ENCODE measurements at regions not wholly inside any gene's neighbourhood (a gene's known extent, or its start where the extent isn't known, plus 50 kb on each side); places are given as distances from the start of the nearest gene placed in this dataset.

DNA sequence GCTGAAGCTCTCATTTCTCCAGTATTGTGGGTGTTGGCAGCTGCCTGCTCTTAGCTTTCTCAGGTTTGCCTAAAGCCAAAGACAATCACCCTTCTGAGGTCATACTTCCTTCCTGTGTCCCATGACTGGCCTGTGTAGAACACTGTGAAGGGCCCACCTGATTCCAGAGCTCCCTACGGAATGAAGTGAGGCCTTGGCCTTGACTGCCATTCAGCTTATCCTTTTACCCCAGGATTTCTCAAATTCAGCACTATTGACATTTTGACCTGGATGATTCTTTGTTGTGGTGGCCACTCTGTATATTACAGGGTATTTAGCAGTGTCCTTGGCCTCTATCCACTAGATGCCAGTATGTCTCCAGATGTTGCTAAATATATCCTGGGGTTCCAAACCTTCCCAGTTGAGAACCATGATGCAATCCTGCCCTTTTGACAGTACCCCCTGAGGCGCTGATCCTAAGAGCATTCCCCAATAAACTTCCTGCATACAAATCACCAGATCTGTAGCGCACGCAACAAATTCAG, 112.3 kb upstream of the KRR1 start:
- Histone ChIP-seq H4K20me1 (ENCODE audit: insufficient read depth) (no peaks in the 10 kb centered on the region), H3K9me2 (no peaks in the 10 kb centered on the region), H3K9me3 (no peaks in the 10 kb centered on the region), H3K9ac (no peak overlapping the region), H3K27ac (ENCODE audit: low read depth in 2 of 2, low read length in 1 of 2) (no peak overlapping the region), H3K4me2 (no peak overlapping the region), H3K4me3 (ENCODE audit: low read depth in 2 of 2, low read length in 1 of 2) (no peak overlapping the region), H3K4me1 (ENCODE audit: control insufficient read depth in 1 of 2, insufficient read depth in 2 of 2, low read depth in 1 of 2, low read length in 1 of 2) (peaks cover 0 to 5% of the 10 kb centered on the region in 2 experiments; a peak in 1 of 4 replicates), H3K27me3 (ENCODE audit: insufficient read depth) (no peaks in the 10 kb centered on the region), H3F3A (replicated peaks; ENCODE audit: insufficient read depth) (no peaks in the 10 kb centered on the region), H2AFZ (ENCODE audit: low read depth) (peak overlapping the region; percentile 64; the same call in 1 of the 2 replicates), H3K36me3 (replicated peaks in 1 of 2; ENCODE audit: control insufficient read depth in 1 of 2, insufficient read depth in 2 of 2, low read length in 1 of 2) (no peaks in the 10 kb centered on the region), H3K79me2 (ENCODE audit: insufficient read depth) (no peaks in the 10 kb centered on the region)
- ChIA-PET CTCF (interaction anchor here (0.6 to 3.3 kb wide), 23 partner anchors 10 to 963 kb away, joined by 3 to 14 read pairs (median 4); partner anchors contain the start of genes BBS10 and PHLDA1), POLR2A (no interaction called here)
- WGBS (ENCODE audit: low lambda C conversion rate): 62% methylated on average over 4 of the region's 4 CpGs
- TF ChIP-seq SMC3 (IDR thresholded peaks at IDR 0.05; ENCODE audit: low read depth, low read length) (peak; percentile 62), TCF12 (IDR thresholded peaks at IDR 0.05) (no peak), RXRA (IDR thresholded peaks at IDR 0.05; ENCODE audit: borderline replicate concordance, low read depth) (no peak), MXI1 (IDR thresholded peaks at IDR 0.05; ENCODE audit: low read depth, low read length) (no peak), RFX5 (IDR thresholded peaks at IDR 0.05; ENCODE audit: low read length) (no peak), RAD21 (IDR thresholded peaks at IDR 0.05; ENCODE audit: low read length) (peak; percentile 77)
- TF ChIP-seq, protein P1, sequence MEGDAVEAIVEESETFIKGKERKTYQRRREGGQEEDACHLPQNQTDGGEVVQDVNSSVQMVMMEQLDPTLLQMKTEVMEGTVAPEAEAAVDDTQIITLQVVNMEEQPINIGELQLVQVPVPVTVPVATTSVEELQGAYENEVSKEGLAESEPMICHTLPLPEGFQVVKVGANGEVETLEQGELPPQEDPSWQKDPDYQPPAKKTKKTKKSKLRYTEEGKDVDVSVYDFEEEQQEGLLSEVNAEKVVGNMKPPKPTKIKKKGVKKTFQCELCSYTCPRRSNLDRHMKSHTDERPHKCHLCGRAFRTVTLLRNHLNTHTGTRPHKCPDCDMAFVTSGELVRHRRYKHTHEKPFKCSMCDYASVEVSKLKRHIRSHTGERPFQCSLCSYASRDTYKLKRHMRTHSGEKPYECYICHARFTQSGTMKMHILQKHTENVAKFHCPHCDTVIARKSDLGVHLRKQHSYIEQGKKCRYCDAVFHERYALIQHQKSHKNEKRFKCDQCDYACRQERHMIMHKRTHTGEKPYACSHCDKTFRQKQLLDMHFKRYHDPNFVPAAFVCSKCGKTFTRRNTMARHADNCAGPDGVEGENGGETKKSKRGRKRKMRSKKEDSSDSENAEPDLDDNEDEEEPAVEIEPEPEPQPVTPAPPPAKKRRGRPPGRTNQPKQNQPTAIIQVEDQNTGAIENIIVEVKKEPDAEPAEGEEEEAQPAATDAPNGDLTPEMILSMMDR (IDR thresholded peaks at IDR 0.05): peak; percentile 53
- TF ChIP-seq, protein P2, sequence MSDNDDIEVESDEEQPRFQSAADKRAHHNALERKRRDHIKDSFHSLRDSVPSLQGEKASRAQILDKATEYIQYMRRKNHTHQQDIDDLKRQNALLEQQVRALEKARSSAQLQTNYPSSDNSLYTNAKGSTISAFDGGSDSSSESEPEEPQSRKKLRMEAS (IDR thresholded peaks at IDR 0.05; ENCODE audit: low read depth): no peak
- TF ChIP-seq, protein P3, sequence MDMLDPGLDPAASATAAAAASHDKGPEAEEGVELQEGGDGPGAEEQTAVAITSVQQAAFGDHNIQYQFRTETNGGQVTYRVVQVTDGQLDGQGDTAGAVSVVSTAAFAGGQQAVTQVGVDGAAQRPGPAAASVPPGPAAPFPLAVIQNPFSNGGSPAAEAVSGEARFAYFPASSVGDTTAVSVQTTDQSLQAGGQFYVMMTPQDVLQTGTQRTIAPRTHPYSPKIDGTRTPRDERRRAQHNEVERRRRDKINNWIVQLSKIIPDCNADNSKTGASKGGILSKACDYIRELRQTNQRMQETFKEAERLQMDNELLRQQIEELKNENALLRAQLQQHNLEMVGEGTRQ (IDR thresholded peaks at IDR 0.05; ENCODE audit: borderline replicate concordance, low read depth, low read length): no peak
- peak; percentile 15 for DNase-seq

DNA sequence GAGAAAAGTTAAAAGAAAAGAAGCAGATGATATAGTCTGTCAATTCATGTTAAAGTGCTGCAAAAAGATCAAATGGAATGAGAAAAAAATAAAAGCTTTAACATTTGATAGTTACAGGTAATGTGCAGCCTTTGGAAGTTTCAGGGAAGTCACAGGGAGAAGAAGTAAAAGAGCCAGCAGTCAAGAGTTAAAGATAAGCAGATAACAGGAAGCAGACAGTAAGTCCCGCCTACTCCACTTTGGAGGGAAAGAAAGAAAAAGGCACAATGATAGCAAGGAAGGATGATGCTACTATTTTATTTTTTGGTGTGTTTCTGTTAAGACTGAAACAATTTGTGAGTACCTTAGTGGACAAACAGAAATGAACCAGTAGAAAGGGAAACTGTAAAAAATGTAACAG, 111.1 kb upstream of the KRR1 start:
- 96% methylated on average over 1 of the region's 1 CpG for WGBS (ENCODE audit: low lambda C conversion rate)
- POLR2A ChIA-PET: no interaction called here
- CTCF ChIA-PET: interaction anchor here (1.2 to 3.3 kb wide), 3 partner anchors 17 to 415 kb away, joined by 9 to 14 read pairs (median 13); no protein-coding TSS in a partner anchor

More for the DNA sequence above, 111.1 kb upstream of the KRR1 start:
- TF ChIP-seq, protein P4, sequence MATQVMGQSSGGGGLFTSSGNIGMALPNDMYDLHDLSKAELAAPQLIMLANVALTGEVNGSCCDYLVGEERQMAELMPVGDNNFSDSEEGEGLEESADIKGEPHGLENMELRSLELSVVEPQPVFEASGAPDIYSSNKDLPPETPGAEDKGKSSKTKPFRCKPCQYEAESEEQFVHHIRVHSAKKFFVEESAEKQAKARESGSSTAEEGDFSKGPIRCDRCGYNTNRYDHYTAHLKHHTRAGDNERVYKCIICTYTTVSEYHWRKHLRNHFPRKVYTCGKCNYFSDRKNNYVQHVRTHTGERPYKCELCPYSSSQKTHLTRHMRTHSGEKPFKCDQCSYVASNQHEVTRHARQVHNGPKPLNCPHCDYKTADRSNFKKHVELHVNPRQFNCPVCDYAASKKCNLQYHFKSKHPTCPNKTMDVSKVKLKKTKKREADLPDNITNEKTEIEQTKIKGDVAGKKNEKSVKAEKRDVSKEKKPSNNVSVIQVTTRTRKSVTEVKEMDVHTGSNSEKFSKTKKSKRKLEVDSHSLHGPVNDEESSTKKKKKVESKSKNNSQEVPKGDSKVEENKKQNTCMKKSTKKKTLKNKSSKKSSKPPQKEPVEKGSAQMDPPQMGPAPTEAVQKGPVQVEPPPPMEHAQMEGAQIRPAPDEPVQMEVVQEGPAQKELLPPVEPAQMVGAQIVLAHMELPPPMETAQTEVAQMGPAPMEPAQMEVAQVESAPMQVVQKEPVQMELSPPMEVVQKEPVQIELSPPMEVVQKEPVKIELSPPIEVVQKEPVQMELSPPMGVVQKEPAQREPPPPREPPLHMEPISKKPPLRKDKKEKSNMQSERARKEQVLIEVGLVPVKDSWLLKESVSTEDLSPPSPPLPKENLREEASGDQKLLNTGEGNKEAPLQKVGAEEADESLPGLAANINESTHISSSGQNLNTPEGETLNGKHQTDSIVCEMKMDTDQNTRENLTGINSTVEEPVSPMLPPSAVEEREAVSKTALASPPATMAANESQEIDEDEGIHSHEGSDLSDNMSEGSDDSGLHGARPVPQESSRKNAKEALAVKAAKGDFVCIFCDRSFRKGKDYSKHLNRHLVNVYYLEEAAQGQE (IDR thresholded peaks at IDR 0.05; ENCODE audit: low read depth, low read length): no peak
- TF ChIP-seq, protein P5, sequence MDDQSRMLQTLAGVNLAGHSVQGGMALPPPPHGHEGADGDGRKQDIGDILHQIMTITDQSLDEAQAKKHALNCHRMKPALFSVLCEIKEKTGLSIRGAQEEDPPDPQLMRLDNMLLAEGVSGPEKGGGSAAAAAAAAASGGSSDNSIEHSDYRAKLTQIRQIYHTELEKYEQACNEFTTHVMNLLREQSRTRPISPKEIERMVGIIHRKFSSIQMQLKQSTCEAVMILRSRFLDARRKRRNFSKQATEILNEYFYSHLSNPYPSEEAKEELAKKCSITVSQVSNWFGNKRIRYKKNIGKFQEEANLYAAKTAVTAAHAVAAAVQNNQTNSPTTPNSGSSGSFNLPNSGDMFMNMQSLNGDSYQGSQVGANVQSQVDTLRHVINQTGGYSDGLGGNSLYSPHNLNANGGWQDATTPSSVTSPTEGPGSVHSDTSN (IDR thresholded peaks at IDR 0.05): no peak
- TF ChIP-seq EP300 (IDR thresholded peaks at IDR 0.05; ENCODE audit: borderline replicate concordance in 1 of 2, low read depth in 1 of 2, low read length in 1 of 2) (no peak), ELF1 (IDR thresholded peaks at IDR 0.05) (no peak)
- TF ChIP-seq, protein P6, sequence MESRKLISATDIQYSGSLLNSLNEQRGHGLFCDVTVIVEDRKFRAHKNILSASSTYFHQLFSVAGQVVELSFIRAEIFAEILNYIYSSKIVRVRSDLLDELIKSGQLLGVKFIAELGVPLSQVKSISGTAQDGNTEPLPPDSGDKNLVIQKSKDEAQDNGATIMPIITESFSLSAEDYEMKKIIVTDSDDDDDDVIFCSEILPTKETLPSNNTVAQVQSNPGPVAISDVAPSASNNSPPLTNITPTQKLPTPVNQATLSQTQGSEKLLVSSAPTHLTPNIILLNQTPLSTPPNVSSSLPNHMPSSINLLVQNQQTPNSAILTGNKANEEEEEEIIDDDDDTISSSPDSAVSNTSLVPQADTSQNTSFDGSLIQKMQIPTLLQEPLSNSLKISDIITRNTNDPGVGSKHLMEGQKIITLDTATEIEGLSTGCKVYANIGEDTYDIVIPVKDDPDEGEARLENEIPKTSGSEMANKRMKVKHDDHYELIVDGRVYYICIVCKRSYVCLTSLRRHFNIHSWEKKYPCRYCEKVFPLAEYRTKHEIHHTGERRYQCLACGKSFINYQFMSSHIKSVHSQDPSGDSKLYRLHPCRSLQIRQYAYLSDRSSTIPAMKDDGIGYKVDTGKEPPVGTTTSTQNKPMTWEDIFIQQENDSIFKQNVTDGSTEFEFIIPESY (IDR thresholded peaks at IDR 0.05; ENCODE audit: borderline replicate concordance, low read depth): no peak
- no peaks in the 10 kb centered on the region for H3K9me3 ChIP-seq
- no peaks in the 10 kb centered on the region for H4K20me1 ChIP-seq (ENCODE audit: insufficient read depth)
- H3K9ac ChIP-seq: no peak overlapping the region
- no peak overlapping the region for H2AFZ ChIP-seq (ENCODE audit: low read depth)
- H3K36me3 ChIP-seq (replicated peaks in 1 of 2; ENCODE audit: control insufficient read depth in 1 of 2, insufficient read depth in 2 of 2, low read length in 1 of 2): no peaks in the 10 kb centered on the region
- H3K27me3 ChIP-seq (ENCODE audit: insufficient read depth): no peaks in the 10 kb centered on the region
- no peaks in the 10 kb centered on the region for H3K9me2 ChIP-seq
- H3K4me1 ChIP-seq (ENCODE audit: control insufficient read depth in 1 of 2, insufficient read depth in 2 of 2, low read depth in 1 of 2, low read length in 1 of 2): peaks cover 0 to 5% of the 10 kb centered on the region in 2 experiments; a peak in 1 of 4 replicates
- no peak for DNase-seq
- H3K4me2 ChIP-seq: no peak overlapping the region
- H3K4me3 ChIP-seq (ENCODE audit: low read depth in 2 of 2, low read length in 1 of 2): no peak overlapping the region
- H3K27ac ChIP-seq (ENCODE audit: low read depth in 2 of 2, low read length in 1 of 2): no peak overlapping the region
- H3F3A ChIP-seq (replicated peaks; ENCODE audit: insufficient read depth): no peaks in the 10 kb centered on the region
- H3K79me2 ChIP-seq (ENCODE audit: insufficient read depth): no peaks in the 10 kb centered on the region
